HL-60 (cell line): ENCODE measurements at regions not wholly inside any gene's neighbourhood (a gene's known extent, or its start where the extent isn't known, plus 50 kb on each side); places are given as distances from the start of the nearest gene placed in this dataset.

Source experiments
- DNase-seq, 2 experiments: peaks; one replicate each; pipeline ENCODE4 v3.0.0-alpha.2; 2010 to 2020; ENCODE audit warnings: low read depth in 1 of 2, low spot score in 1 of 2
- H3K27ac ChIP-seq: fragments of 250-450 bp; sonication (Bioruptor Pico); replicated peaks from 2 replicates; pipeline ENCODE4 v1.5.1; 2020; ENCODE audit warnings: mild to moderate bottlenecking, moderate library complexity
- H3K27me3 ChIP-seq: fragments of 250-450 bp; sonication (Bioruptor Pico); 2 replicates; pipeline ENCODE4 v1.5.1; 2021; ENCODE audit warnings: mild to moderate bottlenecking, moderate library complexity; ENCODE audit not compliant: insufficient read depth, poor library complexity, severe bottlenecking
- H3K4me3 ChIP-seq: replicated peaks from 2 replicates; pipeline ENCODE4 v1.5.1; 2011; ENCODE audit warnings: mild to moderate bottlenecking, control low read depth, low read length; ENCODE audit not compliant: insufficient read depth
- GABPA ChIP-seq: IDR thresholded peaks from 2 replicates; pipeline ENCODE4 v1.6.1; 2012; ENCODE audit warnings: low read depth
- POLR2AphosphoS5 ChIP-seq: IDR thresholded peaks from 2 replicates; pipeline ENCODE4 v1.6.1; 2012; ENCODE audit warnings: low read depth
- SPI1 ChIP-seq: IDR thresholded peaks from 2 replicates; pipeline ENCODE4 v1.6.1; 2012; ENCODE audit warnings: low read depth, mild to moderate bottlenecking, borderline replicate concordance
- TF ChIP-seq, protein P1 (sequence below): IDR thresholded peaks from 2 replicates; pipeline ENCODE4 v1.6.1; 2012; ENCODE audit warnings: low read depth; ENCODE audit not compliant: insufficient replicate concordance
- TF ChIP-seq, protein P2 (sequence below): IDR thresholded peaks from one replicate; pipeline ENCODE4 v1.5.1; 2011; ENCODE audit warnings: low read length, control low read depth, inconsistent platforms; ENCODE audit not compliant: insufficient read depth

DNA sequence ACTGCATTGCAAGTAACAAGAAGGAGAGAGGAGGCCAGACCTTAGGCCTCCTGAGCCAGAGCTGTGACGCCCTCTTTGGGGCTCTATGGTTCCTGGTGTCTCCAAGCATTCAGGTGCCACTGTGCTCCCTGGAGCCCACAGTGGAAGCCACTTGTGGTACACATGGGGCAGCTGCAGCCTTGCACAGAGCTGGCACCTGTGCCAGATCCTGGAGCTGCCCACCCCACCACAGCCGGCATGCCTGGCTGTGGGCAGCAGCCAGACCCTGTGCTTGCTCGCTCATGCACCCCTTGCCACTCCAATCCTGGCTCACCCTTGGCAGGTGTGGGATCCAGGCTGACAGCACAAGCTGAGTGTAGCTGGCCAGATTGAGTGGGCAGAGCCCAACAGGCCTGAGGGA is 173.8 kb upstream of the SMIM30 start:
- Histone ChIP-seq H3K27ac (no peak overlapping the region), H3K27me3 (no peaks in the 10 kb centered on the region), H3K4me3 (no peak overlapping the region)
- no peak for DNase-seq
- TF ChIP-seq, protein P1, sequence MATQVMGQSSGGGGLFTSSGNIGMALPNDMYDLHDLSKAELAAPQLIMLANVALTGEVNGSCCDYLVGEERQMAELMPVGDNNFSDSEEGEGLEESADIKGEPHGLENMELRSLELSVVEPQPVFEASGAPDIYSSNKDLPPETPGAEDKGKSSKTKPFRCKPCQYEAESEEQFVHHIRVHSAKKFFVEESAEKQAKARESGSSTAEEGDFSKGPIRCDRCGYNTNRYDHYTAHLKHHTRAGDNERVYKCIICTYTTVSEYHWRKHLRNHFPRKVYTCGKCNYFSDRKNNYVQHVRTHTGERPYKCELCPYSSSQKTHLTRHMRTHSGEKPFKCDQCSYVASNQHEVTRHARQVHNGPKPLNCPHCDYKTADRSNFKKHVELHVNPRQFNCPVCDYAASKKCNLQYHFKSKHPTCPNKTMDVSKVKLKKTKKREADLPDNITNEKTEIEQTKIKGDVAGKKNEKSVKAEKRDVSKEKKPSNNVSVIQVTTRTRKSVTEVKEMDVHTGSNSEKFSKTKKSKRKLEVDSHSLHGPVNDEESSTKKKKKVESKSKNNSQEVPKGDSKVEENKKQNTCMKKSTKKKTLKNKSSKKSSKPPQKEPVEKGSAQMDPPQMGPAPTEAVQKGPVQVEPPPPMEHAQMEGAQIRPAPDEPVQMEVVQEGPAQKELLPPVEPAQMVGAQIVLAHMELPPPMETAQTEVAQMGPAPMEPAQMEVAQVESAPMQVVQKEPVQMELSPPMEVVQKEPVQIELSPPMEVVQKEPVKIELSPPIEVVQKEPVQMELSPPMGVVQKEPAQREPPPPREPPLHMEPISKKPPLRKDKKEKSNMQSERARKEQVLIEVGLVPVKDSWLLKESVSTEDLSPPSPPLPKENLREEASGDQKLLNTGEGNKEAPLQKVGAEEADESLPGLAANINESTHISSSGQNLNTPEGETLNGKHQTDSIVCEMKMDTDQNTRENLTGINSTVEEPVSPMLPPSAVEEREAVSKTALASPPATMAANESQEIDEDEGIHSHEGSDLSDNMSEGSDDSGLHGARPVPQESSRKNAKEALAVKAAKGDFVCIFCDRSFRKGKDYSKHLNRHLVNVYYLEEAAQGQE = no peak
- TF ChIP-seq POLR2AphosphoS5 (no peak), SPI1 (no peak), GABPA (no peak)
- TF ChIP-seq, protein P2, sequence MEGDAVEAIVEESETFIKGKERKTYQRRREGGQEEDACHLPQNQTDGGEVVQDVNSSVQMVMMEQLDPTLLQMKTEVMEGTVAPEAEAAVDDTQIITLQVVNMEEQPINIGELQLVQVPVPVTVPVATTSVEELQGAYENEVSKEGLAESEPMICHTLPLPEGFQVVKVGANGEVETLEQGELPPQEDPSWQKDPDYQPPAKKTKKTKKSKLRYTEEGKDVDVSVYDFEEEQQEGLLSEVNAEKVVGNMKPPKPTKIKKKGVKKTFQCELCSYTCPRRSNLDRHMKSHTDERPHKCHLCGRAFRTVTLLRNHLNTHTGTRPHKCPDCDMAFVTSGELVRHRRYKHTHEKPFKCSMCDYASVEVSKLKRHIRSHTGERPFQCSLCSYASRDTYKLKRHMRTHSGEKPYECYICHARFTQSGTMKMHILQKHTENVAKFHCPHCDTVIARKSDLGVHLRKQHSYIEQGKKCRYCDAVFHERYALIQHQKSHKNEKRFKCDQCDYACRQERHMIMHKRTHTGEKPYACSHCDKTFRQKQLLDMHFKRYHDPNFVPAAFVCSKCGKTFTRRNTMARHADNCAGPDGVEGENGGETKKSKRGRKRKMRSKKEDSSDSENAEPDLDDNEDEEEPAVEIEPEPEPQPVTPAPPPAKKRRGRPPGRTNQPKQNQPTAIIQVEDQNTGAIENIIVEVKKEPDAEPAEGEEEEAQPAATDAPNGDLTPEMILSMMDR = no peak

DNA sequence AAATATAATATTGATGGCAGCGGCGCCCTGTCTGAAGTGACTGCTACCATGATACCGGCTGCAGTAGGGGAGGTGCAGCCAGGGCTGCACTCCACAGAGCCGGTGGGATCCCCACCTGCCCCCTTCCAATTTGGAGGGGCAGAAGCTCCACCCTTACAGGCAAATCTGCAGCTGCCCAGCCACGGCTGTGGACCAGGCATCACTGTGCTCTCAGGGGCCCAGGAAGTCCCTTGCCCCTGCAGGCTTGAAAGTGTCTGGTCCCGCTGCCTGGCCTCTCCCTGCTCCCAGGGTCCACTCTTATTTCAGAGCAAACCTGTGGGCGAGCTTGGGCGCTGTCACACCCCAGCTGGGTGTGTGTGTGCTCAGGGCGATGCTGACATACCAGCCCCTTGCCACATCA is 172.7 kb upstream of the SMIM30 start:
- TF ChIP-seq SPI1 = no peak
- TF ChIP-seq, protein P1 = no peak
- TF ChIP-seq, protein P2 = no peak
- TF ChIP-seq POLR2AphosphoS5 = no peak
- TF ChIP-seq GABPA = no peak
- H3K27me3 ChIP-seq = no peaks in the 10 kb centered on the region
- no peak overlapping the region for H3K27ac ChIP-seq
- no peak overlapping the region for H3K4me3 ChIP-seq
- DNase-seq = no peak

DNA sequence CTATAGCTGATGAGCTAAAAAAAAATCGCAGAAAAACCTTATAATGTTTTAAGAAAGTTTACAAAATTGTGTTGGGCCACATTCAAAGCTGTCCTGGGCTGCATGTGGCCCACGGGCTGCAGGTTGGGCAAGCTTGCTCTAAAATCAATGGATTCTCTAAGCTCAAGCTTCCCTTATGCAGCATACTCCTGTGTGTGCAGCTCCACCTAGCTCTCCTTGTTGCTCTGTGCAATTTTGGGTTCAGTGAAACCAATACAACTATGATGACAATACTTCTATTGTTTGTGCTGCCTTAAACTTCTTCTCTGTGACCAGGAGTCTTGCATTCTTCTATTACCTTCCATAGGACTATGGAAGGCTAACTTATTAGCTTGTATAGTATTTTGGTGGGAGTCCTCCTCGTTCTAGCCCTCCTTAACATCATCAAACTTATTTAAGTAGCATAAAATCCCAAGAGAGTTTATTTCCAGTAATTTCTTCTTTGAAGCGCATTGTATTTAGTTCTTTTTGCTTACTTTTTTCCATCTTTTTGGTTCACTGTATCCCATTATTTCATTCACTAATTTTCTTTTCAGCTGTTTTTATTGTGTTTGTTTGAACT is 170.9 kb upstream of the SMIM30 start:
- DNase-seq = peak; percentile 13 to 66
- Histone ChIP-seq H3K4me3 (no peak overlapping the region), H3K27me3 (no peaks in the 10 kb centered on the region), H3K27ac (no peak overlapping the region)
- TF ChIP-seq, protein P2 = peak; percentile 63
- TF ChIP-seq, protein P1 = no peak
